Mucosa of descending colon (tissue), 3 donors: ENCODE measurements at regions not wholly inside any gene's neighbourhood (a gene's known extent, or its start where the extent isn't known, plus 50 kb on each side); places are given as distances from the start of the nearest gene placed in this dataset.

Source experiments
- ATAC-seq: fragments of 200-7000 bp; cut with Tn5 transposase; one replicate; pipeline ENCODE4 v1.9.1; 2020; ENCODE audit warnings: mild to moderate bottlenecking, moderate library complexity
- DNase-seq, 3 donors: peaks; one replicate each; pipeline ENCODE4 v3.0.0-alpha.2; 2020
- H3K36me3 ChIP-seq: fragments of 200-600 bp; one replicate; pipeline ENCODE4 v1.8.0; 2021; ENCODE audit warnings: low read depth, mild to moderate bottlenecking
- H3K4me1 ChIP-seq: fragments of 200-600 bp; one replicate; pipeline ENCODE4 v1.8.0; 2021; ENCODE audit warnings: low read depth, mild to moderate bottlenecking
- H3K4me3 ChIP-seq: fragments of 200-600 bp; one replicate; pipeline ENCODE4 v1.8.0; 2021; ENCODE audit warnings: mild to moderate bottlenecking
- H3K9me3 ChIP-seq: fragments of 200-600 bp; one replicate; pipeline ENCODE4 v1.8.0; 2021; ENCODE audit warnings: mild to moderate bottlenecking
- intact Hi-C, 2 donors: fragments of 100-400 bp; cut with DNase I in 1 of 2; cut with micrococcal nuclease in 1 of 2; formaldehyde crosslinking; loops; one replicate each; pipeline versions ENCODE4 v1.11.0 to v1.11.1; 2022; cut with DNase I, micrococcal nuclease
- TF ChIP-seq, protein P1 (sequence below): fragments of 200-600 bp; IDR thresholded peaks from one replicate; pipeline ENCODE4 v1.8.0; 2022; ENCODE audit warnings: antibody characterized with exemption, mild to moderate bottlenecking
- donor health status: DM: no; HTN: no; CAD: no; lungs with moderate emphysema.
- donor health status: DM: no; HTN: no; CAD: no.
- donor health status: DM: no; HTN: yes; CAD: no.

DNA sequence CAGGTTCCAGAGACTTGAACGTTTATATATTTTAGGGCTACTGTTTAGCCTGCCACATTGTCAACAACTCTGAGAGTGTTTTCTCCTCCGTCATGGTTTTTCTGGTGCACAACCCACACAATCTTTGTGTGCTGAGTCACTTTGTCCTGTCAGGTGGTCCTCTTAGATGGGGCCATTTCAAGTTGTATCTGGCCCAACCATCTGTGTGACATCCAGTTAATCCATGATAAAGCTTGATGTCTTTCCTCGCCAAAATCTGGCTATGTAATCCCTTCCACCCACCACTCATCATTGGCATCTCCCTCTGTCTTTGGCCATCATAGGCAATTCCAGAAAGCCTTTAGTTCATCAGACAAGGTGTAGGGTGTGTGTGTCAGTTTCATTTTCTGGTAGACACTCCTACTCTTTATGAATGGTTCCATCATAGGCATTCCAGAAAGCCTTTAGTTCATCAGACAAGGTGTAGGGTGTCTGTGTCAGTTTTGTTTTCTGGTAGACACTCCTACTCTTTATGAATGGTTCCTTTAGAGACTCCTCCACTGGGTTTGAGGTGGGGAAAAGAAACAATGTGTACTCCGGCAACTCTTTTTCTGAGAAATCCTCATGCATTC lies 282.0 kb upstream of the ACTBL2 start:
- intact Hi-C loops: no loop called here
- H3K4me3 ChIP-seq: no peak overlapping the region

DNA sequence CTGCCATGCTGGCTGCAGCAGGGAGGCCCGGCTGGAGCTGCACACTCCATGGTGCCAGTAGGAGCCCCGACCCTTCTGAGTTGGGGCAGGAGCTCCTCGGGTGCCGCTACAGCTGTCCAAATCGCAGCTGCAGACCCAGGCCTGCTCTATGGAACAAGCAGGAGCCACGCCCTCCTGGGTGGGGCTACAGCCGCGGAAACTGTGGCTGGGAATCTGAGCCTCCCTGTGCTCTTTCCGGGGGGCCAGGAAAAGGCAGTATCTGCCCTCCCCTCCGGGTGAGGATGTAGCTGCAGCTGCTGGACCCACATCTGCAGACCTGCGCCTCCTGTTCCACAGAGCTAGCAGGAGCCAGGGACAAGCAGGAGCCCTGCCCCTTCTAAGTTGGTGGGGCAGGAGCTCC lies 278.9 kb upstream of the ACTBL2 start:
- ATAC-seq (no peak), DNase-seq (no peak)
- no peak overlapping the region for H3K4me3 ChIP-seq
- TF ChIP-seq, protein P1, sequence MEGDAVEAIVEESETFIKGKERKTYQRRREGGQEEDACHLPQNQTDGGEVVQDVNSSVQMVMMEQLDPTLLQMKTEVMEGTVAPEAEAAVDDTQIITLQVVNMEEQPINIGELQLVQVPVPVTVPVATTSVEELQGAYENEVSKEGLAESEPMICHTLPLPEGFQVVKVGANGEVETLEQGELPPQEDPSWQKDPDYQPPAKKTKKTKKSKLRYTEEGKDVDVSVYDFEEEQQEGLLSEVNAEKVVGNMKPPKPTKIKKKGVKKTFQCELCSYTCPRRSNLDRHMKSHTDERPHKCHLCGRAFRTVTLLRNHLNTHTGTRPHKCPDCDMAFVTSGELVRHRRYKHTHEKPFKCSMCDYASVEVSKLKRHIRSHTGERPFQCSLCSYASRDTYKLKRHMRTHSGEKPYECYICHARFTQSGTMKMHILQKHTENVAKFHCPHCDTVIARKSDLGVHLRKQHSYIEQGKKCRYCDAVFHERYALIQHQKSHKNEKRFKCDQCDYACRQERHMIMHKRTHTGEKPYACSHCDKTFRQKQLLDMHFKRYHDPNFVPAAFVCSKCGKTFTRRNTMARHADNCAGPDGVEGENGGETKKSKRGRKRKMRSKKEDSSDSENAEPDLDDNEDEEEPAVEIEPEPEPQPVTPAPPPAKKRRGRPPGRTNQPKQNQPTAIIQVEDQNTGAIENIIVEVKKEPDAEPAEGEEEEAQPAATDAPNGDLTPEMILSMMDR: no peak
- intact Hi-C loops: no loop called here
- H3K9me3 ChIP-seq: no peaks in the 10 kb centered on the region
- no peaks in the 10 kb centered on the region for H3K36me3 ChIP-seq
- no peaks in the 10 kb centered on the region for H3K4me1 ChIP-seq

More for the DNA sequence above, 282.0 kb upstream of the ACTBL2 start:
- ATAC-seq (no peak), DNase-seq (no peak)
- Histone ChIP-seq H3K9me3 (no peaks in the 10 kb centered on the region), H3K36me3 (no peaks in the 10 kb centered on the region), H3K4me1 (no peaks in the 10 kb centered on the region)
- TF ChIP-seq, protein P1: no peak

DNA sequence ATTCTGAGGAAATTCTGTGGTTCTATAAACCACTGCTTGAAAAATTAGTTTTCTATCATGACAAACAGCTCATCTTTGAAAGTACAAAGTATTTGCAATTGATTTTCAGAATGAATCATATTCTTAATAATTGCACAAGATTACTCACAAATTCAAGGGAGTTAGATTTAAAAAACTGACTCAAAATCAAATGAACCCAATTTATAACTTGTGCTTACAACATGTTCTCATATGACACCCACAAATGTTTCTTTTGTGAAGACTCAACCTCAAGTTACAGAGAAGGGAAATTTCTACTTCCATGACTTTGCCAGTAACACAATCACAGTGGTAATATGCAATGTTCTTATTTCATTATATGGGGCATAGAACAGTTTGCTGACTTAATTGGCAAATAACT lies 272.0 kb upstream of the ACTBL2 start:
- H3K4me1 ChIP-seq: no peaks in the 10 kb centered on the region
- DNase-seq (no peak), ATAC-seq (no peak)
- intact Hi-C loops: no loop called here
- TF ChIP-seq, protein P1: no peak
- no peaks in the 10 kb centered on the region for H3K9me3 ChIP-seq
- H3K36me3 ChIP-seq: no peaks in the 10 kb centered on the region
- no peak overlapping the region for H3K4me3 ChIP-seq

DNA sequence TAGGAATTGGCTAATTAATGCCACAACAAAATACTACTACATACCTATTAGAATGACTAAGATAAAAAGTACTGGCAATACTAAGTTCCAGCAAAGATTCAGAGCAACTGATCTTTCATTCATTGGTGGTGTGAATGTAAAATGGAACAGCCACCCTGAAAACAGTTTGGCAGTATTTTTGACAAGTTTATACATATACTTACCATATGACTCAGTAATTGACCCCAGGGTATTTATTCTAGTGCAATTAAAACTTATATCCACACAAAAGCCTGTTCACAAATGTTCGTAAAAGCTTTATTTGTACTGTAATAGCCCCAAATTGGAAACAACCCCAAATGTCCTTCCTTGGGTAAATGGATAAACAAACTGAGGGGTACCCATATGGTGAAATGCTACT lies 270.8 kb upstream of the ACTBL2 start:
- Histone ChIP-seq H3K9me3 (no peaks in the 10 kb centered on the region), H3K4me3 (no peak overlapping the region), H3K4me1 (no peaks in the 10 kb centered on the region), H3K36me3 (no peaks in the 10 kb centered on the region)
- TF ChIP-seq, protein P1: no peak
- DNase-seq: no peak
- intact Hi-C loops: no loop called here
- no peak for ATAC-seq

DNA sequence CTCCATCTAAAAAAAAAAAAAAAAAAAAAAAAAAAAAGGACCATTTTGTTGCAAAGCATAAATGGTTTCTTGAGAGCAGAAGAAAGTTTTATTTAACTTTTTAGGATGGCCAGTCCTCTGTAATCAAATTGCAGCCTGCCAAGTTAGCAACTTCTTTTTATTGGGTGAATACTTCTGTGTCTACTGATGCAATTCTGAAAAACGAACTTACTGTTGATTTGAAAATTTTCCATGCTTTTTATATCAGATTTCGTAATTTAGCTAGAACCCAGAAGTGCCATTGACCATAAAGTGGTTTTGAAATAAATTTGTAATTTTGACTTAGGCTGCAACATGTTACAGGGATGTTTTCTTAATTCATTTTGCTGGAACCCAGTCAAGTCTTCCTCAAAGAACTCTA lies 269.1 kb upstream of the ACTBL2 start:
- intact Hi-C loops: no loop called here
- no peak for ATAC-seq
- TF ChIP-seq, protein P1: no peak
- Histone ChIP-seq H3K4me1 (no peaks in the 10 kb centered on the region), H3K36me3 (no peaks in the 10 kb centered on the region), H3K9me3 (no peaks in the 10 kb centered on the region), H3K4me3 (no peak overlapping the region)
- DNase-seq: no peak

DNA sequence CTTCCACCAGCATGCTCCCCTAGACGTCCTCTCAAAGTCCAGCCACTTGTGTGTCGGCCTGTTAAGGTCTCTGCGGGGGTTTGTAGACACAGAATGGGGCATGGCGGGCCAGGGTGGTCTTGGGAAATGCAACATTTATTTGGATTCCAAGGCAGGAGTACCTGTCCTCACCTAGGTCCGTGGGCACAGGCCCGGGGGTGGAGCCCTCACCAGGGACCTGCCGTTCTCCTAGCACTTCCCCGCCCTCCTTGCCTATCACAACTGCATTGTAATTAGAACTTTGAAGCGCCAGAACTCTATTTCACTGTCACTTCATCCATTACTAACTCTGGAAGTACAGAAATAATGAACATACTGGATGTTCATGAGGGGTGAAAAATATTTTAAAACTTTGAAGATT lies 268.3 kb upstream of the ACTBL2 start:
- ATAC-seq (no peak), DNase-seq (no peak)
- TF ChIP-seq, protein P1: no peak
- intact Hi-C loops: no loop called here
- H3K9me3 ChIP-seq: no peaks in the 10 kb centered on the region
- no peaks in the 10 kb centered on the region for H3K4me1 ChIP-seq
- no peaks in the 10 kb centered on the region for H3K36me3 ChIP-seq
- no peak overlapping the region for H3K4me3 ChIP-seq
